GM23338 (cell line): ENCODE measurements at regions not wholly inside any gene's neighbourhood (a gene's known extent, or its start where the extent isn't known, plus 50 kb on each side); places are given as distances from the start of the nearest gene placed in this dataset.

ENCODE experiments used
- ATAC-seq: fragments of 200-7000 bp; cut with Tn5 transposase; 3 replicates; pipeline ENCODE4 v1.9.1; 2020
- DNase-seq: peaks from one replicate; pipeline ENCODE4 v3.0.0-alpha.2; 2015; ENCODE audit warnings: low spot score
- H2AFZ ChIP-seq: fragments of 200-600 bp; sonication (generic); 2 replicates; pipeline ENCODE4 v1.8.0; 2016; ENCODE audit warnings: antibody characterized with exemption, mild to moderate bottlenecking, moderate library complexity
- H3F3A ChIP-seq: fragments of 200-600 bp; sonication (generic); replicated peaks from 2 replicates; pipeline ENCODE4 v1.8.0; 2017; ENCODE audit warnings: antibody characterized with exemption, mixed run types, low read depth
- H3K27ac ChIP-seq: fragments of 200-600 bp; sonication (generic); 2 replicates; pipeline ENCODE4 v1.6.1; 2016; ENCODE audit warnings: low read depth
- H3K27me3 ChIP-seq: fragments of 200-600 bp; sonication (generic); 2 replicates; pipeline ENCODE4 v1.8.0; 2016; ENCODE audit warnings: mild to moderate bottlenecking, mixed run types, moderate library complexity; ENCODE audit not compliant: insufficient read depth
- H3K36me3 ChIP-seq: fragments of 200-600 bp; sonication (generic); 2 replicates; pipeline ENCODE4 v1.8.0; 2016; ENCODE audit warnings: mild to moderate bottlenecking; ENCODE audit not compliant: insufficient read depth
- H3K4me1 ChIP-seq: fragments of 200-600 bp; sonication (generic); 2 replicates; pipeline ENCODE4 v1.8.0; 2016; ENCODE audit warnings: mild to moderate bottlenecking, moderate library complexity; ENCODE audit not compliant: insufficient read depth
- H3K4me2 ChIP-seq: fragments of 200-600 bp; sonication (generic); 2 replicates; pipeline ENCODE4 v1.7.1; 2017; ENCODE audit warnings: mixed run types
- H3K4me3 ChIP-seq: fragments of 200-600 bp; sonication (generic); 2 replicates; pipeline ENCODE4 v1.6.1; 2016; ENCODE audit warnings: mixed run types
- H3K79me2 ChIP-seq: fragments of 200-600 bp; sonication (generic); replicated peaks from 2 replicates; pipeline ENCODE4 v1.8.0; 2017; ENCODE audit warnings: mild to moderate bottlenecking; ENCODE audit not compliant: insufficient read depth
- H3K9me2 ChIP-seq: fragments of 200-600 bp; sonication (generic); 2 replicates; pipeline ENCODE4 v1.8.0; 2017; ENCODE audit not compliant: insufficient read depth
- H4K20me1 ChIP-seq: fragments of 200-600 bp; sonication (generic); replicated peaks from 2 replicates; pipeline ENCODE4 v1.8.0; 2017; ENCODE audit warnings: mild to moderate bottlenecking; ENCODE audit not compliant: insufficient read depth
- H3K27ac Mint-ChIP-seq: 2 replicates; pipeline ENCODE4 v1.8.0; 2020; ENCODE audit warnings: inconsistent platforms, mild to moderate bottlenecking, moderate library complexity, mixed read lengths
- H3K27me3 Mint-ChIP-seq: 3 replicates; pipeline ENCODE4 v1.8.0; 2022; ENCODE audit warnings: low read depth, mild to moderate bottlenecking, moderate library complexity, mixed read lengths, inconsistent platforms; ENCODE audit not compliant: insufficient read depth, poor library complexity
- H3K36me3 Mint-ChIP-seq: 3 replicates; pipeline ENCODE4 v1.8.0; 2021; ENCODE audit warnings: low read depth, mild to moderate bottlenecking, inconsistent platforms, moderate library complexity, mixed read lengths
- H3K4me1 Mint-ChIP-seq: 3 replicates; pipeline ENCODE4 v1.8.0; 2020; ENCODE audit warnings: mild to moderate bottlenecking, inconsistent platforms, mixed read lengths
- H3K4me3 Mint-ChIP-seq: 3 replicates; pipeline ENCODE4 v1.8.0; 2021; ENCODE audit warnings: moderate library complexity, mild to moderate bottlenecking, inconsistent platforms, mixed read lengths
- H3K9me3 Mint-ChIP-seq: 3 replicates; pipeline ENCODE4 v1.8.0; 2020; ENCODE audit warnings: moderate library complexity, mild to moderate bottlenecking, inconsistent platforms, mixed read lengths
- CREB1 ChIP-seq: fragments of 250-450 bp; sonication (Bioruptor Pico); IDR thresholded peaks from 2 replicates; pipeline ENCODE4 v1.5.0; 2020; ENCODE audit warnings: low read depth, mild to moderate bottlenecking, moderate library complexity
- CTCF ChIP-seq, 2 experiments: fragments of 200-600 bp in 1 of 2; sonication (generic) in 1 of 2; conservative IDR thresholded peaks; 2 replicates each; pipeline versions ENCODE4 v1.5.1 to v1.6.1; 2016 to 2017; ENCODE audit warnings: antibody characterized with exemption in 2 of 2, low read depth in 2 of 2, mild to moderate bottlenecking in 2 of 2, moderate library complexity in 1 of 2
- EZH2 ChIP-seq: fragments of 200-600 bp; sonication (generic); IDR thresholded peaks from one replicate; pipeline ENCODE4 v1.8.0; 2017; ENCODE audit warnings: antibody characterized with exemption, mild to moderate bottlenecking, low read depth; ENCODE audit not compliant: unreplicated experiment
- EZH2phosphoT487 ChIP-seq: fragments of 200-600 bp; sonication (generic); IDR thresholded peaks from one replicate; pipeline ENCODE4 v1.8.1; 2018; ENCODE audit warnings: antibody characterized with exemption; ENCODE audit not compliant: unreplicated experiment
- JUNB ChIP-seq: IDR thresholded peaks from one replicate; pipeline ENCODE4 v1.6.1; 2016; ENCODE audit warnings: antibody characterized with exemption; ENCODE audit not compliant: unreplicated experiment
- NANOG ChIP-seq: IDR thresholded peaks from 2 replicates; pipeline ENCODE4 v1.6.1; 2016; ENCODE audit warnings: antibody characterized with exemption, borderline replicate concordance
- POLR2AphosphoS5 ChIP-seq: IDR thresholded peaks from 2 replicates; pipeline ENCODE4 v1.6.1; 2016; ENCODE audit warnings: antibody characterized with exemption, low read depth
- REST ChIP-seq: IDR thresholded peaks from one replicate; pipeline ENCODE4 v1.6.1; 2018; ENCODE audit warnings: antibody characterized with exemption; ENCODE audit not compliant: unreplicated experiment
- ZNF114 ChIP-seq: fragments of 250-450 bp; sonication (Bioruptor Pico); IDR thresholded peaks from 2 replicates; pipeline ENCODE4 v1.5.0; 2020; ENCODE audit warnings: mild to moderate bottlenecking, moderate library complexity
- ZNF331 ChIP-seq: fragments of 250-450 bp; sonication (Bioruptor Pico); IDR thresholded peaks from 2 replicates; pipeline ENCODE4 v1.5.0; 2020; ENCODE audit warnings: low read depth, mild to moderate bottlenecking, moderate library complexity

- Histone ChIP-seq H3K4me1 (no peaks in the 10 kb centered on the region), H3K27ac (no peak overlapping the region), H3K79me2 (no peaks in the 10 kb centered on the region), H3K4me3 (no peak overlapping the region), H3K9me2 (no peaks in the 10 kb centered on the region; the same call in 1 of the 2 replicates), H2AFZ (no peak overlapping the region), H3K36me3 (no peaks in the 10 kb centered on the region), H3K4me2 (no peak overlapping the region), H3F3A (no peaks in the 10 kb centered on the region), H3K27me3 (no peaks in the 10 kb centered on the region), H4K20me1 (no peaks in the 10 kb centered on the region)
- ATAC-seq, result no peak
- no peaks in the 10 kb centered on the region; the same call in 2 of the 3 replicates for H3K9me3 Mint-ChIP-seq
- no peak for DNase-seq
- no peak overlapping the region for H3K4me3 Mint-ChIP-seq
- no peaks in the 10 kb centered on the region for H3K27me3 Mint-ChIP-seq
- no peak for TF ChIP-seq CREB1 (CRISPR knock-in tag)
- no peak for TF ChIP-seq REST
- TF ChIP-seq JUNB, result no peak
- TF ChIP-seq EZH2phosphoT487, result no peak
- no peak overlapping the region for H3K27ac Mint-ChIP-seq
- peaks cover 12% of the 10 kb centered on the region; the same call in 2 of the 3 replicates for H3K36me3 Mint-ChIP-seq
- H3K4me1 Mint-ChIP-seq, result no peaks in the 10 kb centered on the region
These were observed 69.4 kb downstream of the PABPC4L start for GRCh38 chr4:134132086-134132783.

- no peaks in the 10 kb centered on the region for H3K79me2 ChIP-seq
- DNase-seq (no peak), ATAC-seq (no peak)
- no peak overlapping the region for H3K4me3 ChIP-seq
- H3K27me3 ChIP-seq, result no peaks in the 10 kb centered on the region
- H3K36me3 Mint-ChIP-seq, result peaks cover 7% of the 10 kb centered on the region; the same call in 2 of the 3 replicates
- no peak overlapping the region for H3K4me3 Mint-ChIP-seq
- no peak overlapping the region for H3K27ac ChIP-seq
- H3K9me2 ChIP-seq, result no peaks in the 10 kb centered on the region; the same call in 1 of the 2 replicates
- no peak overlapping the region for H2AFZ ChIP-seq
- no peak overlapping the region for H3K4me2 ChIP-seq
- H3K36me3 ChIP-seq, result no peaks in the 10 kb centered on the region
- H3K9me3 Mint-ChIP-seq, result no peaks in the 10 kb centered on the region; the same call in 2 of the 3 replicates
- H4K20me1 ChIP-seq, result no peaks in the 10 kb centered on the region
- H3F3A ChIP-seq, result no peaks in the 10 kb centered on the region
- H3K4me1 ChIP-seq, result no peaks in the 10 kb centered on the region
- no peaks in the 10 kb centered on the region for H3K4me1 Mint-ChIP-seq
- no peaks in the 10 kb centered on the region for H3K27me3 Mint-ChIP-seq
- no peak overlapping the region for H3K27ac Mint-ChIP-seq
- TF ChIP-seq ZNF331 (CRISPR knock-in tag), result no peak
- TF ChIP-seq EZH2phosphoT487, result no peak
- TF ChIP-seq NANOG, result no peak
- TF ChIP-seq ZNF114 (CRISPR knock-in tag), result no peak
- TF ChIP-seq EZH2, result no peak
- TF ChIP-seq POLR2AphosphoS5, result no peak
- no peak for TF ChIP-seq CTCF (conservative IDR thresholded peaks at IDR 0.05; ENCODE audit: low read depth in 2 of 2)
- TF ChIP-seq REST, result no peak
- no peak for TF ChIP-seq CREB1 (CRISPR knock-in tag)
These were observed 74.6 kb downstream of the PABPC4L start for GRCh38 chr4:134126955-134127354.
